GM21619 (cell line): ENCODE measurements at regions not wholly inside any gene's neighbourhood (a gene's known extent, or its start where the extent isn't known, plus 50 kb on each side); places are given as distances from the start of the nearest gene placed in this dataset.
"Not testable (repeated sequence)": the region's sequence is repeated elsewhere in the genome, so short reads cannot be mapped to it uniquely, and the experiment has no call there.

ENCODE experiments used
- ATAC-seq: cut with Tn5 transposase; IDR thresholded peaks from one replicate; pipeline ENCODE4 v1.9.1; 2021; ENCODE audit not compliant: unreplicated experiment

DNA sequence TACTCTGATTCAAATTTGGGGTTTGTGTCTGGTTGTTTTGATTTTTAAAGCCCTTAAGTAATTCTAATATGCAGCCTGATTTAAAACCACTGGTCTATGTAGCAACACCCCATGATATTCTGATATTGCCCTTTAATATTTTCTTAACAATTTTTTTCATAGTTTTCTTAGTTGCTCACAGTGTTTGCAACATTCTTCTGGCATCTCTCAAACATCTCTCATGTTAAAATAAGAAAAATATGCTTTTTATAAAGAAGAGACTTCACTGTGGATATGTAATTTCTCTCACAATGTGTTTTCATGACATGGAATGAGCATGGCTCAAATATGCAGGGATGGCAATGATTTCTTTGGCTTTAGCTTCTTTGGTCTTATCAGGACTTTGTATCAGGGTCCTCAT is 183.7 kb downstream of the TAF11L14 start:
- ATAC-seq = no peak

DNA sequence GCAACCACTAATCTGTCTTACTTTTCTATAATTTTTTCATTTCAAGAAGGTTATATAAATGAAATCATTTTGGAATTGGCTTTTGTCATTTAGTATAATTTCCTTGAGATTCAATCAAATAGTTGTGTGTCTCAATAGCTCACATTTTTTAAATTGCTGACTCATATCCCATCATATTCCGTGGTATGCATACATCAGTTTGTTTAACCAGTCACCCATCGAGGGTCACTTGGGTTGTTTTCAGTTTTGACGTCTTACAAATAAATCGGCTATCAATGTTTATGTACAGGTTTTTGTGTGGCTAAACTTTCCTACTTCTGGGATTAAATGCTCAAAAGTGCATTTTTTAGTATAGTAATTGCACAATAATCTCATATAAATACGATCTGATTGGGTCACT is 185.5 kb downstream of the TAF11L14 start:
- ATAC-seq = no peak

DNA sequence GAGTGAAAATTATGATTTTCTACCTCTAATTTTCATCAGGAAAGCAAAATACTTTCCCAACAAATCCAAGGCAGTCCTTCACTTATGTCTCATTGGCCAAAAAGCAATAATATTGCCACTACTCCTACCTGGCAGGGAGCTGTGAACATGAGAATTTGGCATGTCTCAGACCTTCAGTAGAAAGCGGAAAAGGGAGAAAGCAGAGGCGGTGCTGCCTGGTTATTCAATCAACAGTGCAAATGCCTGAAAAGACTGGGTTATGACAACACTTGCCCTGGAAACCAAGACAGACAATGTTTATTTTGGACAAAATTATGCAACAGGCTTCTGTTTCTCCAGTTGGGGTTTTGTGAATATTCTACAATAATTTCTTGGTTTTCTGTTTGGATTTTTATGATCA is 194.4 kb downstream of the TAF11L14 start:
- no peak for ATAC-seq

DNA sequence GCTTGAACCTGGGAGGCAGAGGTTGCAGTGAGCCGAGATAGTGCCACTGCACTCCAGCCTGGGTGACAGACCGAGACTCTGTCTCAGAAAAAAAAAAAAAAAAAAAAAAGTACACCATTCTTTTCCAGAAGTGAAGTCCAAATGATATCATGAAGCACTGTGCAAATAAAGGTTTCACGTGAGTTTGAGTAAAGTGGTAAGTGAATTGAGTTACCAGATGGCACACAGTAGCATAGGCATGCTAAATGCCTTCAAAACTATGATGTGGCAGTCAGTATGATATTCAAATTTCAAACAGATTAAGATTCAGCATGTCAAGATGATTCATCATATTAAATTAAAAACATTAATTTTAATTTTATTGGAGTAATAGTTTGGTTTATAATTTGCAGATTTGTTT is 195.2 kb downstream of the TAF11L14 start:
- ATAC-seq = no peak

DNA sequence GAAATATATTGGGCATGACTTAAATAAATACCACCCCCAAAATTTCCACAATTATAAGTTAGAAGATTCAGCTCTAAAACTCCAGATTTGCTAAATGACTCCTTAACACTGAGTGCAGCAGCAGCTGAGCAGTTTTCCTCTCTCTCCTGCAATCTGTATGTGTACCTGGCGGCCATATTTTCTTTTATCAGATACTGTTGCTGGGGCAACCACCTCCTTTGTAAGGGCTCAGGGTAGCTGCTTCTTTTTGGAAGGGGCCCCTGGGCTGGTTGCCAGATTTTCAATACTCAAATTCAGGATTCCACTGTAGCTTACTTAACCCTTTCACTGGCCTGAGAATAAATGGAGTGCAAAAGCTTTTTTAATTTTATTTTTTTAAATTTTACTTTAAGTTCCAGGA is 197.0 kb downstream of the TAF11L14 start:
- ATAC-seq = no peak

DNA sequence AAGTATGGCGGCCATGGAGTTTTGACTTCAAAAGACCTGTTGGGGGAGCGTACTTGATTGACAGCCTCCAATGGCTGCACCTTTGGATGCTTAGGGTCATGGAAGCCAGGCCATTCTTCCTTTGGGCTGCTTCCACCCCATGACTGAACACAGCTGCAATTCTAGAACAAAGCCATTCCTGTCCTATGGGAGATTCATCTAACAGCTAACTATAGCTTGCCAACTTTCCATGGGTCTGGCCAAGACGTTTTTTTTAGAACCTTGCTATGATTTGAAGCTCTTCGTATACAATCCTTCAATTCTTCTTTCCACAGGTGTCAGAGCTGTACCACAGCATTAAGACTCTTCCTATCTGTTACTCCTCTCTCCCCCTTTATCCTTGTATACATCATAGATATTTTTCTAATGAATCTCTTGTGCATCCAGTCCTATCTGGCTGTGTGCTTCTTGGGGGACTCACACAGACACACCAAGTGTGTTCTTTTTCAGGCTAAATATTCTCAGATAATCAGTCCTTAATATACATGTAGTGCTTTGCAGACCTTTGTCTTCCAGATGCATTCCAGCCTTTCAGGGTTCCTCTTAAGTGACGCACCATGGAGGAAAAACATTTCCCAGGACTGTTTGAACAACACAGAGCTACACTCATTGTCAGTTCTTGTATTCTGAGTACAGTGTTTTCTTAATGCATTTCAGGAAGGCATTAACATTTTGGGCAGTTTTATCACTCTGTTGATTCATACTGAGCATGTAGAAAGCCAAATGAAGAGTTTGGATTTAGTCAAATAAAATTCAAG is 198.9 kb downstream of the TAF11L14 start:
- no peak for ATAC-seq

DNA sequence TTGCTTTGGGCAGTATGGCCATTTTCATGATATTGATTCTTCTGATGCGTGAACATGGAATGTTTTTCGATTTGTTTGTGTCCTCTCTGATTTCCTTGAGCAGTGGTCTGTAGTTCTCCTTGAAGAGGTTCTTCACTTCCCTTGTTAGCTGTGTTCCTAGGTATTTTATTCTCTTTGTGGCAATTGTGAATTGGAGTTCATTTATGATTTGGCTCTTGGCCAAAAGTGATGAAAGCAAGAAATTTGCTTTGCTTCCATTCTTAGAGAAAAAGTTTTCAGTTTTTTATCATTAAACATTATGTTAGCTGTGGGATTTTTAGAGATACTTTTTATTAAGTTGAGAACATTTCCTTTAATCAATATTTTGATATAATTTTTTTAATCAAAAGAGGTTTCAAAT is 203.5 kb downstream of the TAF11L14 start:
- ATAC-seq = no peak

DNA sequence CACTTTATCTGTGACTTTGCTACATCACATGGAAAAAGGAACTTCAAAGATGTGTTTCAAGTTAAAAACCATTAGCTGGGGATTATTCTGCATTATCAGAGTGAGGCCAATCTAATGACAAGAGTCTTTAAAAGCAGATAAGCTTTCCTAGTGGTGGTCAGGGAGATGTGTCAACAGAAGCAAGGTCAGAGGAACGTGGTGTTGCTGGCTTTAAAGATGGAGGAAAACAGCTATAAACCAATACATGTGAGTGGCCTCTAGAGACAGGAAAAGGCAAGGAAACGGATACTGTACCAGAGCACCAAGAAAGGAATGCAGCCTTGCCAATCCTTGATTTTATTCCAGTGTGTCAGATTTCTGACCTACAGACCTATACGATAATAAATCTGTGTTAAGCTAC is 204.2 kb downstream of the TAF11L14 start:
- no peak for ATAC-seq

DNA sequence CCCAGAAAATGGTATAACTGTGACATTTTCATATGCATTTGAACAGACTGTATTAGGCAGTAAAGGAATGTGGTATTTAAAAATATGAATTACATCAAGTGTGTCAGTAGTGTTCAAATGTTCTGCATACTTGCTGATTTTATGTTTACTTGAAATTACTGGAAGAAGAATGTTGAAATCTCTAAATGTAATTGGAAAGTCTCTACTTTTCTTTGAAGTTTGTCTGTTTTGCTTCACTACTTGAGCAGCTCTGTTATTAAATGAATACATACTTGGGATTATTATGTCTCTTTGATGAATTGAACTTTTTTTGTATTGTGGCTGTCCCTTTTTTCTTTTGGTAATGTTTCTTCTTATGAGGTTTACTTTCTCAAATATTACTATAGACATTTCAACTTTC is 205.6 kb downstream of the TAF11L14 start:
- ATAC-seq = no peak

DNA sequence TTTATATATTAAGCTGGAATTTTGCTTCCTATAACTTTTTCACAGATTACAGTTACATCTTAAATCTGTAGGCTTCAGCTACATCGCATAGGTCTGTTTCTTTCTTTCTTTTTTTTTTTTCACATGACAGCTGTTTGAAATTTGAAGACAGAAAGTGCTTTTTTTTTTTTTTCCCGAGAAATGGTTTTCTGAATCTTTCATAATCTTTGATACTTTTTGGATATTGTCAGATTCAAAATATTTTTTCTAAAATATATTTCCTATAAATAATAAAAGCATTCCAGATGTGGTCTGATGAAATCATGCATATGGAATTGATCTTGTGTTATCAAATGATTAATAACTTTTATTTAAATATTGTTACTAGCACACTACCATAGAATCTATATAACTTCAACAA is 212.2 kb downstream of the TAF11L14 start:
- no peak for ATAC-seq

DNA sequence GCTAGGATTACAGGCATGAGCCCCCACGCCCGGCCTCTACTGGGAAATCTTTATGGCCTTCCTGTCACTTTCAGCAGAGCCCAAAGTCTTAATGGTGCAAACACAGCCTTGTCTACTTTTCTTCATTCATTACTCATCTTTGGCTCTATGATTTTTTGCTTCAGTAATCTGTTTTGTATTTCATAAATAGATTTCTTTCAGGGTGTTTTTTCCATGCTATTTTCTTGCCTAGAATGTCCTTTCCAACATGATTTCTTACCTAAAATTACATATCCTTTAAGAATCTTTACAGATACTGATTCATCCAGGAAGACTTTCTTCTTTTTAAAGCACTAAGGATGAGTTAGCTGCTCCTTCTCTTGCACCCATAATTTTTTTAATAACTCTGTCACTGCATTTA is 213.0 kb downstream of the TAF11L14 start:
- no peak for ATAC-seq

DNA sequence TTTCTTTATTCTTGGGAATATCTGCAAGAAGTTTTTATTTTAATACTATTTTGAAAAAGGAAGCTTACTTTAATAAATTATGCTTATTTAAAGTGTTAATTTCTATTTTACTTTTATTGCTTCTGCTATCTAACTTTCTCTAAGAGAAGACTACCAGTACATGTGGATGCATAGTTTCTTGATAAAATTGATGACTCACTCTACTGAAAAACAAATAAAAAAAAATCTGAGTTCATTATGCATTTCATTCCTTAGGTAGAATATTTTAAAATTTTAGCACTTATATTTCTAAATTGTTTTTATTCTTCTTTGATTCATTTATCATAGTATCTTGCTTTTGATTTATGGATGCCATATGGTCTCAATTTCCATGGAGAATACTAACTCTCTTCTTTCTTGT is 217.9 kb downstream of the TAF11L14 start:
- ATAC-seq = no peak

DNA sequence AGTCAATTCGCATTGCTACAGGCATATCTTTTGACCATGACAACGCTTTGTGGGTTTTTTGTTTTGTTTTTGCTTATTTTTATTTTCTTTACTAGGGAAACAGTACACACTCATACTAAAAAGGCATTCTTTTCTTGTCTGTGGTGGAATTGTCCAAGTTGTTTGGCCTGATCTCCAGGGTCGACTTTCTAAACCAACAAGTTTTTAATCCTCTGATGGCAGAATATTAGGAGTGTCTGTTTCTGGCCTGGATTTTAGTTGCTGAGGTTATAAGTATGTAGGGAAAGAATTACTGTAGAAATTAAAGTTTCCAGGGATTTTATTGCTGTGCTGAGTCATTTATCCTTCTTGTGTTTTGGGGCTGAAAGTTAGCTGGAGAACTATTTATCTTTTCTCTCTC is 218.5 kb downstream of the TAF11L14 start:
- no peak for ATAC-seq

DNA sequence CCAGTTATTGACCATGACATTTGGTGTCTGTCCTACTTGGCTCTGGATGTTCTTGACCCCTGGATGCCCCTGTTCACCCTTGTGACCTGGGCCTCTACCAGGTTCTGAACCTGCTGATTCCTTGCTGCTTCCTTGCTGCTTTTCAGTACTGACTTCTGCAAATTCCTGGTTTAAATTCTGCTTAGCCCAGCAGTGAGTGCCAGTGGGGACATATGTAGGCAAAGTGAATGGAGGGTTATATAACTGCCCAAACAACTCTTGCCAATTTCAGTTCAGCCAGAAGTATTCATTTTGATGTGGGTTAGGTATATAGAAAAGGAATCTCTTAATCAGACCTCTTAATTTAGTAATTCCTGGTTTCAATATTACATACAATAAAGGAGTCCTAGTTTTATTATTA is 220.6 kb downstream of the TAF11L14 start:
- ATAC-seq = no peak

DNA sequence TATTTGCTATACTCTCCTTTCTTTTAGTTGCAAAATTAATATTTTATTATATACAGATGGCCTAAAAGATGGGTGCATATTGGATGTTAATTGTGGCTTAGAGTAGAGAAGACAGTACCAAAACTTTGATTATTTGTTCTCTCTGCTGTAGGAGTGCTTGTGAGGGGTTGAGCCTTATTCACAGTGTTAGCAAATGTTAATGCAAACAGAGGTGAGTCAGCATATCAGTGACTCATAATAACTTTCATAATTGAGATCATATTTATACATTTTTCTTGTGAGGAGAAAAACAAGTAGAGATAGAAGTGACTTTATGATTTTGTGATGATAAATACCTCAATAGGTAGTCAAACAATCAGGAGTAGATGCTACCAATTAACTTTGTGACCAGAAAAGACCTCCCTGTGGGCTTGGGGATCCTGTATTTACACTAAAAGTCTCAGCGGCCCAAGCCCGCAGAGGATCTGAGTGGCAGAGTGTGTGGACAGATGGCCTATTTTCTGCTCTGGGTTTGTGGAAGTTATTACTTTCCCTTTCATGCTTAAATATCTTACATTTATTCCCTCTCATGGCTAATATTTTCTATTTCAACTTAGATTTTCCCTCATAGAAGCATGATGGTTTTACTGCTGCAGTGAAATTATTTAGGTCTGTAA is 226.5 kb downstream of the TAF11L14 start:
- ATAC-seq = no peak

DNA sequence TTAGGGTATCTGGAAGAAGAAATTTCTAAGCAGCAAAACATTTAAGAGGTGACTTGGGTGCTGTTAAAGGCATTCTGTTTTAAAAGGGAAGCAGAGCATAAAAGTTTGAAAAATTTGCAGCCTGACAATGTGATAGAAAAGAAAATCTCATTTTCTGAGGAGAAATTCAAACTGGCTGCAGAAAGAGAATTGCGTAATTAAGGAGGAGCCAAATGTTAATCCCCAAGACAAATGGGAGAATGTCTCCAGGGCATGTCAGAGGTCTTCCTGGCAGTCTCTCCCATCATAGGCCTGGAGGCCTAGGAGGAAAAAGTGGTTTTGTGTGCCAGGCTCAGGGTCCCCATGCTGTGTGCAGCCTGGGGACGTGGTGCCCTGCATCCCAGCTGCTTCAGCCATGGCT is 230.6 kb downstream of the TAF11L14 start:
- ATAC-seq = not testable (repeated sequence)

DNA sequence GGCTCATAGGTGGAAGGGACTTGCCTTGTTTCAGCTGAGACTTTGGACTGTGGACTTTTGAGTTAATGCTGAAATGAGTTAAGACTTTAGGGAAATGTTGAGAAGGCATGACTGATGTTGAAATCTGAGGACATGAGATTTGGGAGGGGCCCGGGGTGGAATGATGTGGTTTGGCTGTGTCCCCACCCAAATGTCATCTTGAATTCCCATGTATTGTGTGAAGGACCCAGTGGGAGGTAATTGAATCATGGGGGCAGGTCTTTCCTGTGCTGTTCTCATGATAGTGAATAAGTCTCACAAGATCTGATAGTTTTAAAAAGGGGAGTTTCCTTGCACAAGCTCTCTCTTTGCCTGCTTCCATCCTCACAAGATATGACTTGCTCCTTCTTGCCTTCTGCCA is 231.7 kb downstream of the TAF11L14 start:
- ATAC-seq = not testable (repeated sequence)

DNA sequence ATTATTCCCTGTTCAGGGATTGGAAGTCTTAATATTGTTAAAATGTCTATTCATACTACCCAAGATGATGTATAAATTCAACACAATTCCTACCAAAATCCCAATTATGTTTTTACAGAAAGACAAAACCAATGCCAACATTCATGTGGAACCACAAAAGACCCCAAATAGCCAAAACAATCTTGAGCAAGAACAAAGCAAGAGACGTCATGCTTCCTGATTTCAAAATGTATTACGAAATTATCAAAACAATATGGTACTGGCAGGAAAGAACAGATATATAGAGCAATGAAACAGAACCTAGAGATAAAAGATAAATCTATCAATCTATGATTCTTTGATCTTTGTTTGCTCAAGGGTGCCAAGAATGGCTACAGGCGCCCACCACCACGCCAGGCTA is 237.9 kb downstream of the TAF11L14 start:
- no peak for ATAC-seq

DNA sequence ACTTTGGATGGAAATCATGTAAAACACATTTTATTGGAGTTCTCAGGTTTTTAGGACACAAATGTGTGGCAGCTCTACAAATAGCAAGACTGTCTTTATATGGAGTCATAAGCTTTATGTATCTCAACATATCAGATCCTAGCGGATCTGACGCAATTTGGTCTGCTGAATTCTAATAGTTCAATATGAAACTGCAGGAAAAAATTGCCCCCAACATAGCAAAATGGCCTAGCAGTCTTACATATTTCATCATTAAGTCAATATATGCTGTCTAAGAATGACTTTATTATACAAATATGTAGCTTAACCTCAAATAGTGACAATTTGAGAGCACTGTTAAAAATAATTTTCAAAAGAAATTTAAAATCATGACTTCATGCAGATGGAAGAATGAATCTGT is 244.3 kb downstream of the TAF11L14 start:
- no peak for ATAC-seq

DNA sequence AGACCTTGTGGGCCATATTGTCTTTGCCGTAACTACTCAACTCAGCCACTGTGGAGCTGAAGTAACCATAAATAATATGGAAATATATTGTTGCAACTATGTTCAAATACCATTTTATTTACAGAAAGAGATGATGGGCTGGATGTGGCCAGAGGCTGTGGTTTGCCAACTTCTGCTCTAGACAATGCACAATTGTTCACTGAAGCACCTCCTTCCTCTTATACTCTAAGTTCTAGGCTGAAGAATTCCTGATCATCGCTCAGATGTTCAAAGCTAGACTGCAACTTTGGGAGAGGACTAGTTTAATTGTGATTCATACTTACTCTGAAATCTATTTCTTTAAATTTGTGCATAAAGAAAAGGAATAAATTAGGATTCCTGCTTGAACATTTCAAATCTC is 245.0 kb downstream of the TAF11L14 start:
- no peak for ATAC-seq

DNA sequence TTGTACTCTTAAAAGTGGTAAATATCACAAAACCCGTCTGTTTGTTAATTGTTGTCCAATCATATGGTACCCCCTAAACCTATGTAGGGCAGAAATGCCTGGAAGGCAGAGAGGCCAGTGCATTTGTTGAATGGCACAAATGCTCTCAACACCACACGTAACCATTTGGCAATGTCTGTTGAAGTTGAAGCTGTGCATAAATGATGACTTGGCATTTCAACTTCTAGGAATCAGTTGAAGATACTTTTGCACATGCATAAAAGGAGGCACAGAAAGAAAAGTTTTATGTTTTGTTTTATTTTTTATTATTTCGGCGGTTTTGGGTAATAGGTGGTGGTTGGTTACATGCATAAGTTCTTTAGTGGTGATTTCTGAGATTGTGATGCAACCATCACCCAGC is 246.6 kb downstream of the TAF11L14 start:
- no peak for ATAC-seq

DNA sequence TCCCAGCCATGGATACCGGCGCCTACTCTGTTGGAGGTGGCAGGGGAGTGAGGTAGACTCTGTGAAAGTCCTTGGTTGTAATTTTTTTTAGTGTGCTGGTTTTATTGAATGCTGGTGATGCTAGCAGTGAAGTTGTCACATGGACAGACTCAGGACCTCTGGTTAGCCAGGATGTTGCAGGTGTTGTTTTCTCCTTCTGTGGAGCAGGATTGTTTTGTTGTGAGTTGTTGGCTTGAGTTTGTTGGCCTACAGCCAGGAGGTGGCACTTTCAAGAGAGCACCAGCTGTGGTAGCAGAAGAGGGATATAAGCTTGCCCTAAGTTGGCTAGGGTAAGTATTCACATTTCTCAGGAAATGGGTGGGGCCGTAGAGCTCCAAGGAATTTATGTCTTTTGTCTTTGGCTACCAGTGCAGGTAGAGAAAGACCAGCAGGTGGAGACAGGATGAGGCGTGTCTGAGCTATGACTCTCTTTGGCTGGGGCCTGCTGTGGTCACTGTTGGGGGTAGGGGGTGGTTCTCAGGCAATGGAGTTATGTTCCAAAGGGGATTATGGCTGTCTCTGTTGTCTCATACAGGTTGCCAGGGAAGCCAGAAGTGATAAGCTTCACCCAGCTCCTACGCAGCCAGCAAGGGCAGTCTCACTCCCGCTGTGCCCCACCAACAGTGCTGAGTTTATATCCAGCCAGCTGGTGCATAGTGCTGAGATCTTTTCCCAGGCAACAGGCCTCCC is 248.7 kb downstream of the TAF11L14 start:
- no peak for ATAC-seq
